Calu3 (cell line): ENCODE measurements at regions not wholly inside any gene's neighbourhood (a gene's known extent, or its start where the extent isn't known, plus 50 kb on each side); places are given as distances from the start of the nearest gene placed in this dataset.
A peak's percentile ranks its signal among the peaks of the same experiment; 100 is the strongest.

Experiments used
- BruUV-seq: library from RNA; stranded (reverse); fragments of 400-500 nt; replicated peaks from 2 replicates; lab custom pipeline; 2021; lab: Mats Ljungman, UMichigan
- CTCF ChIA-PET: fragments of 300-600 bp; sonication (Branson Sonifier 250); formaldehyde crosslinking; loops from one replicate; lab custom pipeline; 2022; ENCODE audit warnings: antibody characterized with exemption; lab: Charles Lee
- DNase-seq: peaks from one replicate; pipeline ENCODE4 v3.0.0; 2022
- H3K27ac Mint-ChIP-seq: one replicate; pipeline ENCODE4 v1.8.0; 2022; ENCODE audit warnings: mixed read lengths; ENCODE audit not compliant: unreplicated experiment
- H3K27me3 Mint-ChIP-seq: one replicate; pipeline ENCODE4 v1.8.0; 2022; ENCODE audit warnings: mixed read lengths; ENCODE audit not compliant: unreplicated experiment
- H3K36me3 Mint-ChIP-seq: one replicate; pipeline ENCODE4 v1.8.0; 2022; ENCODE audit warnings: mild to moderate bottlenecking, moderate library complexity, mixed read lengths; ENCODE audit not compliant: insufficient read depth, unreplicated experiment
- H3K4me1 Mint-ChIP-seq: one replicate; pipeline ENCODE4 v1.8.0; 2022; ENCODE audit warnings: mild to moderate bottlenecking, low read depth, mixed read lengths; ENCODE audit not compliant: unreplicated experiment
- H3K4me3 Mint-ChIP-seq: one replicate; pipeline ENCODE4 v1.8.0; 2022; ENCODE audit warnings: mild to moderate bottlenecking, low read depth, moderate library complexity, mixed read lengths; ENCODE audit not compliant: unreplicated experiment
- H3K9me3 Mint-ChIP-seq: one replicate; pipeline ENCODE4 v1.8.0; 2022; ENCODE audit warnings: low read depth, mixed read lengths; ENCODE audit not compliant: unreplicated experiment
- intact Hi-C: fragments of 100-400 bp; cut with micrococcal nuclease; formaldehyde crosslinking; loops from one replicate; pipeline ENCODE4 v1.10.0; 2022; ENCODE audit not compliant: unreplicated experiment
- TF ChIP-seq, protein P1 (sequence below): fragments of 200-600 bp; IDR thresholded peaks from one replicate; pipeline ENCODE4 v1.8.0; 2022; ENCODE audit warnings: antibody characterized with exemption; ENCODE audit not compliant: unreplicated experiment

DNA sequence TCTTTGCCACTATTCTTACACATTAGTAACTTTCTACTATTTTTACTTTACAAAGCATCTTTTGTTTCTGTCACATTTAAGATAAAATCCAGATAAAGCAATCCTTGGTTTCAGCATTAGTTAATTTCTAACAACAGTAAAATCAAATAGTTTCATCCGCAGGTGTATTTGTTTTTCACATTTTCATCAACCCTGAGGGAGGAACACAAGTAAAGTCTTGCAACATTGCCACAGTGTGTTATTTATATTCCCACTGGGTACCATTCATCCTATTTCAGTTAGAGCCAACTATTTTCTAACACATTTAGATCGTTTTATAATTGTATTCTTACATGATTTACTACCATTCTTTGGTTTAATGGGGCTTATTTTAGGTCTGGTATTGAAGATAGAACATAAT lies 908.7 kb upstream of the CITED2 start:
- CTCF ChIA-PET, result no interaction called here
- TF ChIP-seq, protein P1, sequence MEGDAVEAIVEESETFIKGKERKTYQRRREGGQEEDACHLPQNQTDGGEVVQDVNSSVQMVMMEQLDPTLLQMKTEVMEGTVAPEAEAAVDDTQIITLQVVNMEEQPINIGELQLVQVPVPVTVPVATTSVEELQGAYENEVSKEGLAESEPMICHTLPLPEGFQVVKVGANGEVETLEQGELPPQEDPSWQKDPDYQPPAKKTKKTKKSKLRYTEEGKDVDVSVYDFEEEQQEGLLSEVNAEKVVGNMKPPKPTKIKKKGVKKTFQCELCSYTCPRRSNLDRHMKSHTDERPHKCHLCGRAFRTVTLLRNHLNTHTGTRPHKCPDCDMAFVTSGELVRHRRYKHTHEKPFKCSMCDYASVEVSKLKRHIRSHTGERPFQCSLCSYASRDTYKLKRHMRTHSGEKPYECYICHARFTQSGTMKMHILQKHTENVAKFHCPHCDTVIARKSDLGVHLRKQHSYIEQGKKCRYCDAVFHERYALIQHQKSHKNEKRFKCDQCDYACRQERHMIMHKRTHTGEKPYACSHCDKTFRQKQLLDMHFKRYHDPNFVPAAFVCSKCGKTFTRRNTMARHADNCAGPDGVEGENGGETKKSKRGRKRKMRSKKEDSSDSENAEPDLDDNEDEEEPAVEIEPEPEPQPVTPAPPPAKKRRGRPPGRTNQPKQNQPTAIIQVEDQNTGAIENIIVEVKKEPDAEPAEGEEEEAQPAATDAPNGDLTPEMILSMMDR, result no peak
- no peaks in the 10 kb centered on the region for H3K27me3 Mint-ChIP-seq
- DNase-seq, result no peak
- peak overlapping the region; percentile 61 for H3K27ac Mint-ChIP-seq
- BruUV-seq, result no TSS peak
- no peaks in the 10 kb centered on the region for H3K9me3 Mint-ChIP-seq
- peaks cover 9% of the 10 kb centered on the region for H3K4me1 Mint-ChIP-seq
- H3K36me3 Mint-ChIP-seq, result no peaks in the 10 kb centered on the region
- intact Hi-C loops, result no loop called here
- H3K4me3 Mint-ChIP-seq, result no peak overlapping the region

DNA sequence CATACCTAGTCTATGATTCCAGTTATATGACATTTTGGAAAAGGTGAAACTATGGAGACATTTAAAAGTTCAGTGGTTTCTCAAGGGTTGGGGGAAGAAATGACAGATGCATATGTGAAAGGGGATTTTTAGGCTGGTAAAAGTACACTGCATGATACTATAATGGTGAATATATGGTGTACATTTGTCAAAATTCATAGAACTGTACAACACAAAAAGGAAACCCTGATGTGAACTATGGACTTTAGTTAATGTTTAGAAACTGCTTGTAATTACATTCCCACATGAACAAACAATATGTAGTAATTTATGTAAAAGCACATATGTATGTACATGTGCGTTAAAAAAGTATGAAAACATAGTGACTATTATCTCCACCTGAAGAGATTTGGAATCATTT lies 907.3 kb upstream of the CITED2 start:
- CTCF ChIA-PET, result no interaction called here
- peak overlapping the region; percentile 69 for H3K27ac Mint-ChIP-seq
- H3K9me3 Mint-ChIP-seq, result no peaks in the 10 kb centered on the region
- H3K4me1 Mint-ChIP-seq, result peaks cover 9% of the 10 kb centered on the region
- H3K36me3 Mint-ChIP-seq, result no peaks in the 10 kb centered on the region
- H3K27me3 Mint-ChIP-seq, result no peaks in the 10 kb centered on the region
- intact Hi-C loops, result no loop called here
- BruUV-seq, result no TSS peak
- peak overlapping the region; percentile 33 for H3K4me3 Mint-ChIP-seq
- TF ChIP-seq, protein P1, result no peak
- no peak for DNase-seq

DNA sequence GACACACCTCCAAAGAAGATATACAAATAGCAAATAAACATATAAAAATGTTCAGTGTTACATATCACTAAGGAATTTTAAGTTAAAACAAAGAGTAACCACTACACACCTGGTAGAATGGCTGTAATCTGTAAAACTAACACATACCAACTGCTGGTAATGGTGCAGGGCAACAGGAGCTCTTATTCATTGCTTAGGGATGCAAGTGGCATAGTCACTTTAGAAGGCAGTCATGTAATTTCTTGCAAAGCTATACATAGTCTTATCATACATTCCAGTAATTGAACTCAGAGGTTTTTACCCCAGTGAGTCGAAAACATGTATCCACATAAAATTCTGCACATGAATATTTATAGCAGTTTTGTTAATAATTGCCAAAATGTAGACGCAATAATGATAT lies 906.8 kb upstream of the CITED2 start:
- CTCF ChIA-PET, result no interaction called here
- TF ChIP-seq, protein P1, result no peak
- Mint-ChIP-seq H3K4me1 (peaks cover 9% of the 10 kb centered on the region), H3K4me3 (peak overlapping the region; percentile 33), H3K36me3 (no peaks in the 10 kb centered on the region), H3K9me3 (no peaks in the 10 kb centered on the region), H3K27me3 (no peaks in the 10 kb centered on the region), H3K27ac (peak overlapping the region; percentile 69)
- intact Hi-C loops, result no loop called here
- no TSS peak for BruUV-seq
- no peak for DNase-seq

DNA sequence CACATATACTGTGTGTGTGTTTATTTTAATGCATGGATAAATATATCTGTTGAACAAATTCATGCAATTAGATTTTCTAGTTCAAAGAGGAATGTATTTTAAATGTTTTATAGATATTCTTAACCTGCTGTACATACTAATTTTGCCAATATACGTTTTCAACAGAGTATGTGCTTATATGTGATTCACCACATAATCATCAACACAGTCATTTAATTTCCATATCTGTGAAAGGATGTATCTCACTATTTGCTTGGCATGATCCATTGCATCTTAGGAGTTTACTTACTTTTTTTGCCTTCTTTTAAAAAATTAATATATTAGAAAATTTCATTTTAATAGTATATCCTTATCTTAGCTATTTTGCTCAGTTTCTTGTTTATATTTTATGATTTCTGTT lies 902.3 kb upstream of the CITED2 start:
- no peaks in the 10 kb centered on the region for H3K9me3 Mint-ChIP-seq
- no peaks in the 10 kb centered on the region for H3K27me3 Mint-ChIP-seq
- CTCF ChIA-PET, result no interaction called here
- peaks cover 7% of the 10 kb centered on the region for H3K4me1 Mint-ChIP-seq
- BruUV-seq, result no TSS peak
- H3K27ac Mint-ChIP-seq, result no peak overlapping the region
- no peak overlapping the region for H3K4me3 Mint-ChIP-seq
- intact Hi-C loops, result no loop called here
- H3K36me3 Mint-ChIP-seq, result no peaks in the 10 kb centered on the region
- TF ChIP-seq, protein P1, result no peak
- DNase-seq, result no peak

DNA sequence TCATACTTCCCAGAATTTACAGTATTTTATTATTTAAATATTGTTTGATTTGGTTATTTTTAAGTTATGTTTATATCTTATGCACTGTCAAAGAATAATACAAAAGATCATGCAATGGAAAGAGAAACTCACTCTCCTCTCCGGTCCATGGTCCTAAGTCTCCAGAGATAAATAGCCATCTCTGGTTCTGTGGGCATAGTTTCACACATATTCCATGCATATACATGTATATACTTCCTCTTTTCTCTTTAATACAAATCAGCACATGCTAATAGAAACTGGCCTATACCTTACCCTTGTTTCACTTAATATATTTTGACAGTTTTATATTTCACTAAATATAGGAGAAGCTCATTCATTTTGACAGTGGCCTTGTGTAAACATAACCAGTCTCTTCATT lies 901.7 kb upstream of the CITED2 start:
- BruUV-seq, result no TSS peak
- Mint-ChIP-seq H3K36me3 (no peaks in the 10 kb centered on the region), H3K9me3 (no peaks in the 10 kb centered on the region), H3K4me3 (no peak overlapping the region), H3K27me3 (no peaks in the 10 kb centered on the region), H3K27ac (no peak overlapping the region), H3K4me1 (peaks cover under 1% of the 10 kb centered on the region)
- DNase-seq, result no peak
- TF ChIP-seq, protein P1, result no peak
- CTCF ChIA-PET, result no interaction called here
- intact Hi-C loops, result no loop called here
